ENCODE measurements at regions not wholly inside any gene's neighbourhood (a gene's known extent, or its start where the extent isn't known, plus 50 kb on each side); places are given as distances from the start of the nearest gene placed in this dataset.
A peak's percentile ranks its signal among the peaks of the same experiment; 100 is the strongest.

DNA sequence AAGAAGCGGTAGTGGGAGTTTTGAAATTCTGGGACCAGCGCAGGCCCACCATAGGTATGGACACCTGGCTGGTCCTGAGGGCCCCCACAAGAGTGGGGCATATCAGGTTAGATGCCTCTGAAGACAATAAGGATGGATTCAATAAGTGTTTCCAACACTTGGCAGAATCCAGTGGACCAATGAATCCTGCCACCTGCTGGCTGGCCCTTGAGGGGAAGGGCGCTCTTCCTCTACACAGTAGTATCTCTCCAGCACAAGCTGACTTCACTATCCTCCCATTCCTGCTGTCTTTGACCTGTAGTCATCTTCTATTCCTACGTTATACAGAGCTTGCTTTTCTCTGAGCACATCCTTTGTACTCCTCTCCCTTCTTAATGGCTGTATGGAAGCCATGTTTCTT lies 199.7 kb upstream of the TSHZ3 start:
- H3K4me3 ChIP-seq (replicated peaks; ENCODE audit: insufficient read depth, low read length): no peak overlapping the region
- H3K27me3 ChIP-seq (ENCODE audit: insufficient read depth, poor library complexity, severe bottlenecking): no peaks in the 10 kb centered on the region
- DNase-seq (ENCODE audit: low read depth in 1 of 2, low spot score in 1 of 2): no peak
- TF ChIP-seq, protein P1, sequence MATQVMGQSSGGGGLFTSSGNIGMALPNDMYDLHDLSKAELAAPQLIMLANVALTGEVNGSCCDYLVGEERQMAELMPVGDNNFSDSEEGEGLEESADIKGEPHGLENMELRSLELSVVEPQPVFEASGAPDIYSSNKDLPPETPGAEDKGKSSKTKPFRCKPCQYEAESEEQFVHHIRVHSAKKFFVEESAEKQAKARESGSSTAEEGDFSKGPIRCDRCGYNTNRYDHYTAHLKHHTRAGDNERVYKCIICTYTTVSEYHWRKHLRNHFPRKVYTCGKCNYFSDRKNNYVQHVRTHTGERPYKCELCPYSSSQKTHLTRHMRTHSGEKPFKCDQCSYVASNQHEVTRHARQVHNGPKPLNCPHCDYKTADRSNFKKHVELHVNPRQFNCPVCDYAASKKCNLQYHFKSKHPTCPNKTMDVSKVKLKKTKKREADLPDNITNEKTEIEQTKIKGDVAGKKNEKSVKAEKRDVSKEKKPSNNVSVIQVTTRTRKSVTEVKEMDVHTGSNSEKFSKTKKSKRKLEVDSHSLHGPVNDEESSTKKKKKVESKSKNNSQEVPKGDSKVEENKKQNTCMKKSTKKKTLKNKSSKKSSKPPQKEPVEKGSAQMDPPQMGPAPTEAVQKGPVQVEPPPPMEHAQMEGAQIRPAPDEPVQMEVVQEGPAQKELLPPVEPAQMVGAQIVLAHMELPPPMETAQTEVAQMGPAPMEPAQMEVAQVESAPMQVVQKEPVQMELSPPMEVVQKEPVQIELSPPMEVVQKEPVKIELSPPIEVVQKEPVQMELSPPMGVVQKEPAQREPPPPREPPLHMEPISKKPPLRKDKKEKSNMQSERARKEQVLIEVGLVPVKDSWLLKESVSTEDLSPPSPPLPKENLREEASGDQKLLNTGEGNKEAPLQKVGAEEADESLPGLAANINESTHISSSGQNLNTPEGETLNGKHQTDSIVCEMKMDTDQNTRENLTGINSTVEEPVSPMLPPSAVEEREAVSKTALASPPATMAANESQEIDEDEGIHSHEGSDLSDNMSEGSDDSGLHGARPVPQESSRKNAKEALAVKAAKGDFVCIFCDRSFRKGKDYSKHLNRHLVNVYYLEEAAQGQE (IDR thresholded peaks at IDR 0.05; ENCODE audit: insufficient replicate concordance, low read depth): no peak
- TF ChIP-seq GABPA (IDR thresholded peaks at IDR 0.05; ENCODE audit: low read depth): no peak
- TF ChIP-seq, protein P2, sequence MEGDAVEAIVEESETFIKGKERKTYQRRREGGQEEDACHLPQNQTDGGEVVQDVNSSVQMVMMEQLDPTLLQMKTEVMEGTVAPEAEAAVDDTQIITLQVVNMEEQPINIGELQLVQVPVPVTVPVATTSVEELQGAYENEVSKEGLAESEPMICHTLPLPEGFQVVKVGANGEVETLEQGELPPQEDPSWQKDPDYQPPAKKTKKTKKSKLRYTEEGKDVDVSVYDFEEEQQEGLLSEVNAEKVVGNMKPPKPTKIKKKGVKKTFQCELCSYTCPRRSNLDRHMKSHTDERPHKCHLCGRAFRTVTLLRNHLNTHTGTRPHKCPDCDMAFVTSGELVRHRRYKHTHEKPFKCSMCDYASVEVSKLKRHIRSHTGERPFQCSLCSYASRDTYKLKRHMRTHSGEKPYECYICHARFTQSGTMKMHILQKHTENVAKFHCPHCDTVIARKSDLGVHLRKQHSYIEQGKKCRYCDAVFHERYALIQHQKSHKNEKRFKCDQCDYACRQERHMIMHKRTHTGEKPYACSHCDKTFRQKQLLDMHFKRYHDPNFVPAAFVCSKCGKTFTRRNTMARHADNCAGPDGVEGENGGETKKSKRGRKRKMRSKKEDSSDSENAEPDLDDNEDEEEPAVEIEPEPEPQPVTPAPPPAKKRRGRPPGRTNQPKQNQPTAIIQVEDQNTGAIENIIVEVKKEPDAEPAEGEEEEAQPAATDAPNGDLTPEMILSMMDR (IDR thresholded peaks at IDR 0.05; ENCODE audit: insufficient read depth, low read length): peak; percentile 22
- no peak for TF ChIP-seq POLR2AphosphoS5 (IDR thresholded peaks at IDR 0.05; ENCODE audit: low read depth)
- no peak overlapping the region for H3K27ac ChIP-seq (replicated peaks)

DNA sequence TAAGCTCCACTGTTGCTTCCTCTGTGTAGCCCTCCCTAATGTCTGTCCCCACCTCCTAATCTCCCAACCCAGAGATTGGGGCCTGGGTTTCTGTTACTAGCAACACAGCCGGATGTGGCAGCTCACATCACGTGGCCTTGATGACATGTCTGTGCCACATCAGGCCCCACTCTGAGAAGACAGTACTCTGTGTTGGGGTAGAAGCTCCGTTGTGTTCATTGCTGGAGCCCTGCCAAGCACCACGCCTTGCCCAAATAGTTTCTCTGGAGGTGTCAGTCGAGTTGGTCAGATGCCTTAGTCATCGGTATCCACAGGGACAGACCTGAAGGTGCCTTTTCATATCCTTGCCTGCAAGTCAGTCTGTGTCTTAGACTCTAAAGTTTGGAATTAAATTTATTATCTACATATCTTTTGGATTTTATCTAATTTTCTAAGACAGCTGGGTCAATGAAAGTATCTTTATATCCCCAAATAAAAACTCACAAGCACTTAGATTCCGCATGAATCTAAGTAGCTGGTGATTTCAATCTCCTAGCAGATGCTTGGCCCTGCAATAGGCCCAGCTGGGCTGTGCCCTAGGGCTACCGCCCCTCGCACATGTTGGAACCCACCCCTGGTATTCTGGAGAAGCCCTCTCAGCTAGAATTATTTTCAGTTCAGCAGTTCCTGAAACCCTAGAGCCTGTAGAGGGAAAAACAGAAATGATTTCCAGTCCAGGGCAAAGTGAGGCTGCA lies 204.0 kb upstream of the TSHZ3 start:
- TF ChIP-seq SPI1 (IDR thresholded peaks at IDR 0.05; ENCODE audit: borderline replicate concordance, low read depth) (no peak), POLR2AphosphoS5 (IDR thresholded peaks at IDR 0.05; ENCODE audit: low read depth) (no peak), GABPA (IDR thresholded peaks at IDR 0.05; ENCODE audit: low read depth) (no peak)
- TF ChIP-seq, protein P2 (IDR thresholded peaks at IDR 0.05; ENCODE audit: insufficient read depth, low read length): no peak
- TF ChIP-seq, protein P1 (IDR thresholded peaks at IDR 0.05; ENCODE audit: insufficient replicate concordance, low read depth): no peak
- DNase-seq (ENCODE audit: low read depth in 1 of 2, low spot score in 1 of 2): no peak
- no peak overlapping the region for H3K27ac ChIP-seq (replicated peaks)

DNA sequence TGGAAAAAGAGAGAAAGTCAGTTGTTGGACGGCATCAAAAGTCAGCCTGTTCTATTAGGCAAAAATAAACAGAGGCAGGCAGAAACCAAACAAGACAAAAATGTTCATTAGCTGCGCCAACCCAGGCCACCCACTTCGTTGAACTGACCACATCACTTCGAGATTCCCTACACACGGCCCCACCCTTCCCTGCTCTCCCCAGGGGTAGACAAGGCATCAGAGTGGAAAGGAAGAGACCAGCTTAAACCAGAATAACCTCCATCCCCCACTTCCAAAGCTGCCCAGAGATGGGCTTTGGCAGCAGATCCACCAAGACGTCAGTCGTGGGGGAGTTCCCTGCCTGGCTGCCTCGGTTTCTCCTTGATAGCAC lies 204.6 kb upstream of the TSHZ3 start:
- no peak for DNase-seq (ENCODE audit: low read depth in 1 of 2, low spot score in 1 of 2)
- Histone ChIP-seq H3K4me3 (replicated peaks; ENCODE audit: insufficient read depth, low read length) (no peak overlapping the region), H3K27me3 (ENCODE audit: insufficient read depth, poor library complexity, severe bottlenecking) (no peaks in the 10 kb centered on the region), H3K27ac (replicated peaks) (no peak overlapping the region)
- TF ChIP-seq GABPA (IDR thresholded peaks at IDR 0.05; ENCODE audit: low read depth) (no peak), POLR2AphosphoS5 (IDR thresholded peaks at IDR 0.05; ENCODE audit: low read depth) (no peak), SPI1 (IDR thresholded peaks at IDR 0.05; ENCODE audit: borderline replicate concordance, low read depth) (no peak)
- TF ChIP-seq, protein P1 (IDR thresholded peaks at IDR 0.05; ENCODE audit: insufficient replicate concordance, low read depth): no peak
- TF ChIP-seq, protein P2 (IDR thresholded peaks at IDR 0.05; ENCODE audit: insufficient read depth, low read length): no peak

More for the DNA sequence above, 204.0 kb upstream of the TSHZ3 start:
- Histone ChIP-seq H3K27me3 (ENCODE audit: insufficient read depth, poor library complexity, severe bottlenecking) (no peaks in the 10 kb centered on the region), H3K4me3 (replicated peaks; ENCODE audit: insufficient read depth, low read length) (no peak overlapping the region)

Measured in HL-60 (cell line).